Inflammatory macrophage (primary cell): ENCODE measurements at regions not wholly inside any gene's neighbourhood (a gene's known extent, or its start where the extent isn't known, plus 50 kb on each side); places are given as distances from the start of the nearest gene placed in this dataset.
"Not testable (repeated sequence)": the region's sequence is repeated elsewhere in the genome, so short reads cannot be mapped to it uniquely, and the experiment has no call there.

Experiments
- DNase-seq, 2 donors: peaks; one replicate each; pipeline ENCODE4 v3.0.0-alpha.2; 2020 to 2022

DNA sequence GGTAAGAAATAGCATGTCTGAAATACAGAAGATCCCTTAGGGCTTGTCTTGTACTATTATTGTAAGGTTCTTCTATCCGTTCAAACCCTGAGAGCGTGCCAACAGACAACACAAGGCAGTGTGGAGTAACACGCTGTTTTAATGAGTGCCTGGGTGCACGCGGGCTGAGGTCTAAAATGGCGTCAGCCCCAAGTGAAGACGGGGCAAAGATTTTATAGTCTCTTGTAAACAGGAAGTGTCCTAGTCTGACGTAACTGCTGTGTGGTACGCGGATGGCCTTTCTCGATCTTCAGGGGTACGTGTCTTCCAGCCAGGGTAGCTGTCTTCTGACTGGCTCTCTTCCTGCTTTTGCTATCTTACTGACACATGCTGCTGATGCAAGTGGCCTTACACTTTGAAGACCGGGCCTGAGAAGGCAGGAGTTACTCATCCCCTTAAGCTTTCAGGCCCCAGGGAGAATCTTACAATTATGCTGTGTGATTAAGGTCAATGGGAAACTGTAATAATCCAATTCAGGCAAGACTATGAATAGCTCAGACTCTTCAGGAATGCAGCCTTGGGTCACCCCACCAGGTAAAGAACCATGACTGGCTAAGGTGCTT is 1812.0 kb upstream of the CDH9 start:
- no peak for DNase-seq

DNA sequence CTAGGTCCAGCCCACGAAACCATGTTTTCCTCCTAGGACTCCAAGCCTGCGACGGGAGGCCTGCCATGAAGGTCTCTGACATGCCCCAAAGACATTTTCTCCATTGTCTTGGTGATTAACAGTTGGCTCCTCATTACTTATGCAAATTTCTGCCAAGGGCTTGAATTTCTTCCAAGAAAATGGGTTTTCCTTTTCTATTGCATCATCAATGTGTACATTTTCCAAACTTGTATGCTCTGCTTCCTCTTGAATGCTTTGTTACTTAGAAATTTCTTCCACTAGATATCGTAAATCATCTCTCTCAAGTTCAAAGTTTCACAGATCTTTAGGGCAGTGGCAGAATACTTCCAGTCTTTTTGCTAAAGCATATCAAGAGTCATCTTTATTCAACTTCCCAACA is 1792.7 kb upstream of the CDH9 start:
- DNase-seq, result no peak

DNA sequence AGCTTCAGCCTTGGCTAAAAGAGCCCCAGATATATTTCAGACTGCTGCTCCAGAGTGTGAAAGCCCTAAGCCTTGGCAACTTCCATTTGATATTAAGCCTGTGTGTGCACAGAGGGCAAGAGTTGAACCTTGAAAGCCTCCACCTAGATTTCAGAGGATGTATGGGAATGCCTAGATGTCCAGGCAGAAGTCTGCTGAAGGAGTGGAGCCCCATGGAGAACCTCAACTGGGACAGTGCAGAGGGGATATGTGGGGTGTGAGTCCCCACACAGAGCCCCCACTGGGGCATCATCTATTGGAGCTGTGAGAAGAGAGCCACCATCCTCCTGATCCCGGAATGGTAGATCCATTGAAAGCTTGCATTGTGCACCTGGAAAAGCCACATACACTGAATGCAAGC is 1784.8 kb upstream of the CDH9 start:
- DNase-seq, result no peak

DNA sequence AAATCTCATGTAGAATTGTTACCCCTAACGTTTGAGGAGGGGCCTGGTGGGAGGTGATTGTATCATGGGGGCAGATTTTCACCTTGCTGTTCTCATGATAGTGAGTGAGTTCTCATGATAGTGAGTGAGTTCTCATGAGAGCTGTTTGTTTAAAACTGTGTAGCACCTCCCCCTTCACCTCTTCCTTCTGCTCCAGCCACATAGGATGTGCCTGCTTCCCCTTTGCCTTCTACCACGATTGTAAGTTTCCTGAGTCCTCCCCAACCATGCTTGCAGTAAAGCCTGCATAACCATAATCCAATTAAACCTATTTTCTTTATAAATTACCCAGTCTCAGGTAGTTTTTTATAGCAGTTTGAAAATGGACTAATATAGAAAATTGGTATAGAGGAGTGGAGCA is 1783.7 kb upstream of the CDH9 start:
- DNase-seq, result no peak

DNA sequence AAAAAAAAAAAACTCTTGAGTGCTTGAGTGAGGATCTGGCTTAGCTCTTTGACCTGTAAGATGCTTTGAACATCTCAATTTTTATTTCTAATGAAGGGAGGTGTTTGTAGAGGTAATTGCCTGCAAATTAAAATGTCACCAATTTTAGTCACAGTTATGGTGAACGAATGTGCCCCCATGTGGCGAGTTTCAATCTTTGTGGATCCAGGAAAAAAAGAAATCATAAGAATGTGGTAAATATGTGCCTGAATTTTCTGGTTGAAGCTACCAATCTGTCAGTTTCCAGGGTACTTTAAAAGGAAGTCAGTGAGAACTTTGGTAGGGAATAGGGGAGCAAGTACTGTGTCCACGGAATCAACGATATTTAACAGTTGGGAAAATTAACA is 1772.4 kb upstream of the CDH9 start:
- DNase-seq, result no peak

DNA sequence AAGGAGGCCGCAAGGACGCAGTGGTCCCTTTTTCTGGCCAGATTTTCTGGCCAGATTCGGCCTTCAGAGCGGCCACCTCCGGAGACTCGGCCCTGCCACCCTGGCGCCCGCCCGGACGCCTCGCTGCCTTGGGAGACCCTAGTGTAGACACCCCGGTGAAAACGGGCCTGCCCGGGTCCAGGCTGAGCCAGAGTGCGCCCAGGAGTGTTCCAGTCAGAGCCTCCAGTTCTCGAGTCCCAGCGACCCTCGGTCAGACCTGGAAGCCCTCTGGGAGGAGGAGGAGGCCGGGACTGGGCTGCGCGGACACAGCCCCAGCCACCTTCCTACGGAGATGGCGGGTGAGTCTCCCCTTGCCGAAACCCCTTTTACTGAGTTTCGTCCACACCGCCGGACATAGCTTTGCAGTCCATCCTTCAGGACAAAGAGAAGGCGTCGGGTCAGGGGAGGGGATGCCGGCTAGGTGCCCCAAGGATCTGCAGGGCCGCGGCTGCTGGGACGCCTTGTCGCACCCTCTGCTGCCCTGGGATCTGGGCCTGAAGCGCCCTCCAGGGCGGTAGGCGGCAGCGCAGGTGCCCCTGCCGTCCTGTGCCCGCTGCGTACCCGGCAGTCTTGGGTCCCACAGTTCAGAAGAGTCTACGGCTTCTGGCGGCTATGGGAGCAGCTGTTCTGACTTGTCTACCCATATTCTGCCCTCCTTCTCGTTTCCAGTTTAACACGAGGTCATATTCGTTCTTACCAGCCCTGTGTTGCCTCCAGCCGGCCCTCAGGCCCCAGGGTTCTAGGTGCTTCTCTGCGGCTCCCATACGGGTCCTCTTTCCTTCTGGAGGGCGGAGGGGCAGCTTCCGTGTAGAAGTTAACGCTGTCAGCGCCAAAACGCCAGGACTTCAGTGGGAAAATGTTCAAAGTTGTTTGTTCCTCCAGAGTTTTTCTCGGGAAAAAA is 1771.7 kb upstream of the CDH9 start:
- no peak for DNase-seq

DNA sequence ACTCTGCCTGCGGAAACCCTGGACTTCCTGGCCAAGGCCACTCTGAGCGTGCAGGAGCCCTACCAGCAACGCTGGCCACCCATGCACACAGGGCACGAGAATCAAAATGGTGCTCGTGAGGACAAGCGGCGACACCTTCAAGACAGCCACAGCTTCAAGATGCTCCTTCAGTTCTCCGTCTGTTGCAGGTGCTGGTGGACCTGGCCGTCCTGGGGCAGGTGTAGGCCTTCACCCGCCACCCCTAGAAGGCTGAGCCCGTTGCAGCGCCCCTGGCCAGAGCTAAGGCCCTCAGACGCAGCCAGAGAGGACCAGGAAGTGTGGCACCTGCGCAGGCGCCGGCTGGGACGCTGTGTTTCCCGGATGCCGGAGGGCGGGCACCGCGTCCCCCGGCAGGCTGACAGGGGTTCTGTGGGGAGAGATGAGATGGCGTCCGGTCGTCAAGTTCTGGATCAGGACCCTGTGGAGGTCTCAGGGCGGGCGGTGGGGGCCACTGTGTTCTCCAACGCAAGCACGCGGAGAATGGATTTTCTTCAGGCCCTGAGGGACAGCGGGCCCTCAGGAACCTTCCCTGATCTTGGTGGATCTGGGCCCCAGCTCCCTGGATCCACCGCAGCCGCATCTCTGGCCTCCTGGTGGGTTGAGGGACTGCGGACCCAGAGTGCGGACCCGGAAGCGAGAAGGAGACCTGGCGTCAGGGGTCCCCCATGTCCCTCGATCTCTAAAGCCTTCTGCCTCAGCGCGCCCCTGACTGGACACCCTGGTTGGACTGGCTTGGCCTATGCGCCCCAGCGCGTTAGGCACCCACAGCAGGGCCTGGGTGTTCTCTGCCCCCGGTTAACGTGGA is 1770.8 kb upstream of the CDH9 start:
- DNase-seq, result no peak

DNA sequence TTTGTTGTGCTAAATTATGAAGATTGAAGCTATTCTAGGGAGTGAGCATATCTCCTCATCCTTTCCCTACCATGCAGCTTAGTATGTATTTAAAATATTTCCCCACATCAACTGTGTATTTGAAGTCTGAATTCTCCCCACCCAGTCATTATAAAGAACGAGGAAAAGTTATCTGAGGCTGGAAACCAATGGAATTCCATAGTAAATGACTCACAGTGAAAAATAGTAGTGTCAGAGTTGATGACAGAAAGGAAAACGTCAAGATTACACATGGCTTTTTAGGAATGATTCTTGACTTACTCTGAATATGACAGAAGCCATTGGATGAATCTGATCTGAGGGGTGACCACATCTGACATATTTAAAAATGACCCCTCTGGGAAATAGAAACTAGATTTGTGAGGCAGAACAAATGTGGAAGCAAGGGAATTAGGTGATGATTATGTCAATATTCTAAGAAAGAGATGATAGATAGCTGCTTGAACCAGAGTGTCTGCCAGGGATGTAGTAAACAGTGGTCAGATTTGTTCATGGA is 1768.9 kb upstream of the CDH9 start:
- DNase-seq, result no peak

DNA sequence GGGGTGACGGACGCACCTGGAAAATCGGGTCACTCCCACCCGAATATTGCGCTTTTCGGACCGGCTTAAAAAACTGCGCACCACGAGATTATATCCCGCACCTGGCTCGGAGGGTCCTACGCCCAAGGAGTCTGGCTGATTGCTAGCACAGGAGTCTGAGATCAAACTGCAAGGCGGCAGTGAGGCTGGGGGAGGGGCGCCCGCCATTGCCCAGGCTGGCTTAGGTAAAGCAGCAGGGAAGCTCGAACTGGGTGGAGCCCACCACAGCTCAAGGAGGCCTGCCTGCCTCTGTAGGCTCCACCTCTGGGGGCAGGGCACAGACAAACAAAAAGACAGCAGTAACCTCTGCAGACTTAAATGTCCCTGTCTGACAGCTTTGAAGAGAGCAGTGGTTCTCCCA is 1760.6 kb upstream of the CDH9 start:
- DNase-seq, result not testable (repeated sequence)

DNA sequence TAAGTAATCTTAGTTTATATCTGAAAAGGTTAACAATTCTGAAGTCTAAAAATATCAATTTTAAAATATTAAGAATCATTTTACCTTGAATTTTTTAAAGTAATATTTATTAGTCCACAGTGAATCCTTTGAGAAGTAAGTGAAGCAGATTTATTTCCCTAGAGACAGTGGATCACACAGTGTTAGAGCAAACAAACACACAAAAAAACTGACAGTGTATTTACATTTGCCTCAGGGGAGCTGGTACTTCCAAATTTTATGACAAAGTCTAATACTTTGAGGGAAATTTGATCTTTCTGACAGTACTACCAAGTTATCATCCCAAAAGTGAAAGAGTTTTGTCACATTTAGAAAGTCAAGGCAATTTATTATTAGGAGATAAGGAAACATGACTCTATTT is 1750.6 kb upstream of the CDH9 start:
- no peak for DNase-seq

DNA sequence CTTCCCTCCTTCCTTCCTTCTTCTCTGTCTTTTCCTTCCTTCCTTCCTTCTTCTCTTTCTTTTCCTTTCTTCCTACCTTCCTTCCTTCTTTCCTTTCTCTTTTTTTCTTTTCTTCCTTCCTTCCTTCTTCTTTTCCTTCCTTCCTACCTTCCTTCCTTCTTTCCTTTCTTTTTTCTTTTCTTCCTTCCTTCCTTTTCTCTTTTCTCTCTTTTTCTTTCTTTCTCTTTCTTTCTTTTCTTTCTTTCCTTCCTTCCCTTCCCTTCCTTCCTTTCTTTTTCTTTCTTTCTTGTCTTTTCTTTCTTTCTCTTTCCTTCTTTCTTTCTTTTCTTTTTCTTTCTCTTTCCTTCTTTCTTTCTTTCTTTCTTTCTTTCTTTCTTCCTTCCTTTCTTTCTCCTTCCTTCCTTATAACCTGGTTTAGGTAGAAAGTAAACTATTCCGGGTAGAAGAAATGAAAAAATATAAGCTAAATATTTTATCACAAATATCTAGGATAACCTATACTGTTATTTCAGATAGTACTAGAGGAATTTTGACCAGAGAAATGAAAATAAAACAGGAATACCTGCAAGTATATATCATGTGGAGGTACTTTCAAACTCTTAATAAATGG is 1741.8 kb upstream of the CDH9 start:
- no peak for DNase-seq

DNA sequence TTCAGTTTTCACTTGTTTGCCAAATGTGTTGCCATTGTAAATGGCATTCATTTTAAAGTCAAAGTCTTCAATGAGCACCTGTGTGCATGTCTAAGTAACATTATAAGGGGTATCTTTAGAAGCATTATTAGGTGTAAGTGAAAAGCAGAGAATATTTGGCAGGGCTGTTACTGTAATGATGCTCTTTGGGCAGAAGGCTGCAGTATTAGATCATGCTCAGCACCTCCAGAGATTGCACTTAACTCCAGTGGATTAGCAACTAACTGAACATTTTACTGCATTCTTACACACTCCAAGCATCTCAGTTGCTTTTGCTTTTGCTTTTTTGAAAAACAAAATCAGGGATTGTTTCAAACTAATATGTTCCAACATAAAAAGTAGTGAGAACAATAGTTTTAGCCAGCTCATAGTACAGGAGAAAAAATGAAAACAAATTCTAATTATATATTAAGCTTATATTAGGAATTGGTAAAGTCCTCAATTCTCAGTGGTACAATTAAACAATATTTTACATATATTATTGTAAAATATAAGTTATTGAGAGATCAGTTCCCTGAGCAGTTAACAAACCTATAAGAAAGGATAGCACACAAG is 1740.9 kb upstream of the CDH9 start:
- no peak for DNase-seq

DNA sequence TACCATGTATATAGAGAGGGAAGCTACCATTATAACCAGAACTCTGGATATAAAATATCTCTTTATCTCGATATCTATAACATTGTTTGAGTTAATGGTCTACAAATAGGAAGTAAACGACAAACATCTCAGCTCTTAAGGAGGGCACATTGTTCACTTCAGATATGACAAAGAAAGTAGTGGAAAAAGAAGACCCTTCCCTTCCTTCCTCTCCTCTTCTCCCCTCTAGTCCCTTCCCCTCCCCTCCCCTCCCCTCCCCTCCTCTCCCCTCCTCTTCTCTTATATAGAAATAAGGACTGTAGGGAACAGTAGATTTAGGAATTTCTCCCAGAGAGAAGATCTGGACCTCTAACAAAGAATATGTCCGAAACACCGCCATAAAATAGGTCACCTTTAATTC is 1731.9 kb upstream of the CDH9 start:
- DNase-seq, result no peak

DNA sequence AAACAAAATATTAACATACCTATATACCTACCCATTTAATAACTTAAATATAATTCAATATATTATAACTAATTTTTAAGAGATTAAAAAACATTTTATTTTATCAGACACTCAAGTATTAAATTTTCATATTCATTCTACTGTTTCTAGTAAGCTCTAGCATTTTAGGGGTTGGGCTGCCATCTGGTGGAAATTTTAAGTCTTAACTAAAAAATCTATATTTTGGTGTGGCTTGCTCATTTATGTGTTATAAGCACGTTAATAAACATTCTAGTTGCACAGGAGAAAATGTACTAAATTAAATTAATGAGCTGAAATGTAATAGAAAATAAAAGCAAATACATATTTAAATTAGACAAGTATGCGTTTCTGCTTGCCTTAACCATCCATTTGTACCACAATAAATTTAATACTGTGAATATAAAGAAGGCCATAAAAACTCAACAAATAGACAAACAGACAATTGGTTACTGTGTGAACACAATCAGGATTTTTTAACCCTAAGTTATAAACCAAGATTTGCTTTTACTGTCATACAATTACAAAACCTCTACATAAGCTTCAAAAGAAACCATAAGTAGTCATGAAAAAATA is 1728.3 kb upstream of the CDH9 start:
- peak; percentile 8 to 19 for DNase-seq

DNA sequence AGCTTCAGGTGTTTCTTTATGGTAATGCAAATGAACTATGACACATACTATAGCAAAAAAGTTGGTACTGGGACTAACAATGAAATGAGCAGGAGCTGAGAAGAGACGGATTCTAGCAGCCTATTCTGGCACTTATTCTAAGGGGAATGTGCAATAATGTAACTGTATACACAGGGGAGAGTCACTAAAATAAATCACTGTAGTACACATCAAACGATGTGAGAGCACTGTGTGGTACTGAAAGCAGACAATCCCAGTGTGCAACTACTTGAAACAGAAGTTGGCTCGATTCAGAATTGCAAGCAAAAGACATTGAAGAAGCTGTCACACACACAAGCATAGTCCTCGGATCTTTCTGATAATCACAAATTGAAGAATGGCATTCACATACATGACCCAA is 1713.0 kb upstream of the CDH9 start:
- DNase-seq, result no peak

DNA sequence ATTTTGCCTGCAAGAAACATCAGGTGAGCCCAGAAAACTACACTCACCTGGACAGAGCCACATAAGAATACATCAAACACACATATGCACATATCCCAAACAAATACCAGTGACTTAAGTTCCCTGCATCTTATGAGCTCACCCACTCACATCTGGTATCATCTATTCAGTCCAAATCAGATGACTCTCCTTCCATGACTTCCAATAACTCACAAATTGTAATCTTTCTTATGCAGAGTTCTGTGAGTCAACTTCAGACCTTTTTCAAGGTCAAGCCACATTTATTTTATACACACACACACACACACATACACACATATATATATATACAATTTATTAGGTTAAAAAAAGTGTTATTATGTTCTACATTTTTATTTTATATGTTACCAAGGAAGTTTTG is 1711.9 kb upstream of the CDH9 start:
- no peak for DNase-seq

DNA sequence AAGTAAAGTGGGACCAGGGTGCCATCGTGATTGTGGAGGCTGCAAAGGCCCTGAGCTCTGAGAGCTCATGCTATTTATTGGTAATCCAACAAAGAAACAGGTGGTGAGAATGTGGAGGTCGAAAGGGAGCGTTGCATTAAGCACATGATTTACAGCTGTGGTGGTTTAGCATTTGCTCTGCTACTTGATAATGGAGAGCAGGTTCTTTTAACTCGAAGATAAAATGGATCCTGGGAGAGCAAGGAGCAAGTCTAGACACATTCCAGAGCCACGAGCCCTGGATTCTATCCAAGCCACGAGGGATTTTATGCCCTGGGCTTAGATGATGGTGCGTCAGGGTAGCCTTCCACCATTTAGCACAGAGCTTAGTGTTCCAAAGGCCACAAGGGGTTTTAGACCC is 1710.1 kb upstream of the CDH9 start:
- DNase-seq, result no peak

DNA sequence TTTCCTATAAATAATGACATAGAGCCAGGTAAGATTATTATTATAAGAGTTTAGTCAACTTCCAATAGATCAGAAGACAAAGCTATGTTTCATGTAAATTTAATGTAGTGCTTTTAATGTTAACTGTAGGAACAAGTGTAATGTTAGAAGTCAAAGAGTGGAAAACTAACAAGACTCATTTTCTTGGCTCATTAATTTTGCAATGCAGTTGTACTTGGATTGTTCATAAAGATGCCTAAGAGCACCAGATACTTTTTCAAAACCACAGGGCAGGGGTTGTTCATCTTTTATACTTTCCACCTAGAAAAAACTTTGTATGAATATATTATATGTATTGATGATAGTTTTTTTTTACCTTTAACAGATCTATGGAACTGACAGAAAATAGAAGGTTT is 1705.3 kb upstream of the CDH9 start:
- DNase-seq, result no peak

DNA sequence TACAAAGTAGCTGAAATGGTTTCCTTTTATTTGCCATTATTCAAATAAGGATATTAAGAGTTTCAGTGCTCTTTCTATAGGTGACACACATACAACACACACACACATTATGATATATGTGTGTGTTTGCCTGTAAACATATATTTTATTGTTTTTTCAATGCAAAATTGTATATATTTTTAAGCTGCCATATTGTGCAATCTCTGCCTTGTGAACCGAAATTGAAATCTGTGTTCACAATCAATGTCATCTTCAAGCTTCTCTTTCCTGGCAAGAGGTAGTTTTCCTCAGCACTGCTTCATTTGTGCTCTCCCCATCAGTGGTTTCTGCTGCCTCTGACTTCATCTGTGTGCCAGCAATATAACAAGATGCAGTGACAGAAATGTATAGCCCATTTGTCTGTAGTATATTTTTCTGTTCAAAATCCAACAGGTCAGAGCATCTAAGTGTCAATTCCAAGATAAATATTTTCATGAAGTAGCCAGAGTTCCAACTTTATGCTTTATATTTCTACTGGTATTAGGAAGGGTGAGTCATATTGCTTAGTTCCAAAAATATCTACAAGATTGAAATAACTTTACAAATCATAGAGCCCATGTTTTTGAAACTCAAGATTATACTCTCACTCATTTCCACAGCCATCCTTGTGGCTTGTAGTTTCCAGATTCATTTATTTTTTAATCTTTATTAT is 1704.8 kb upstream of the CDH9 start:
- DNase-seq, result no peak

DNA sequence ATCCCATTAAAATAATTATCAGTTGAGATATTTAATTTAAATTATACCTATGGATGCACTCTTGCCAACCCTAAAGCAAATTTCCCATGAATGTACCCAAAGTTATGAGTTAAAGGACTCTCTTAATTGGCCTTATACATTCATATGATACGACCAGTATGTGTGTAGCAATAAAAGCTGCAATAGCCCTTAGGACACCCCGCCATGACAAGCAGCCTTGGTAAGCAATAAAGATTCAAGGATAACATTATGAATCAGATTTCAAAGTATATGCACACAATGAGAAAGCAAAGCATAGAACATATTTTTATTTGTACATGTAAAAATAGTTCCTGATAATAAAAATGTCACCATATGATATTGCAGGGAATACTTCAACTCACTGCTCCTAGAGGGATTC is 1699.3 kb upstream of the CDH9 start:
- DNase-seq, result no peak

DNA sequence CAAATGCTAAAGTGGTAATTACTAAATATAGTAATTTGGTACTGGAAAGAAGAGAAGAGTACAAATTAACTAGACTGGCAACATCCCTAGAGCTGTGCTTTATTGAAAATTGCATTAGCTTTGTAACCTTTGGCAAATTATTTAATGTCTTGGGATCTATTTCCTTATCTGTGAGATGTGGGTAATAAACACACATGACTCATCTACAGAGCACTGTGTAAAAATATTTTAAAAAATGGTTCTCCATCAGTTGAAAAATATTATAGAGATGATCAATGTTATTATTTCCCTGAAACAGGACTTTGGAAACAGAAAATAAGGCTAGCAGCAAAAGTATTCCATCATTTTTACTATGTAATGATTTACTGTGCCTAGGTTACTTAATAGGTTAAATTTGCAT is 1698.8 kb upstream of the CDH9 start:
- DNase-seq, result no peak
